OCI-LY3 (cell line): ENCODE measurements at regions not wholly inside any gene's neighbourhood (a gene's known extent, or its start where the extent isn't known, plus 50 kb on each side); places are given as distances from the start of the nearest gene placed in this dataset.
"Not testable (repeated sequence)": the region's sequence is repeated elsewhere in the genome, so short reads cannot be mapped to it uniquely, and the experiment has no call there.

Experiments
- H2AFZ ChIP-seq: fragments of 200-600, 300-600 bp; shearing (Covaris generic); 2 replicates; pipeline ENCODE4 v1.6.0; 2014; ENCODE audit warnings: antibody characterized with exemption, low read depth, low read length
- H3K27ac ChIP-seq: fragments of 200-600, 300-600 bp; sonication (generic); 2 replicates; pipeline ENCODE4 v1.5.1; 2014; ENCODE audit warnings: mild to moderate bottlenecking, low read length, moderate library complexity, mixed read lengths
- H3K27me3 ChIP-seq: fragments of 200-600, 300-600 bp; sonication (generic); 2 replicates; pipeline ENCODE4 v1.6.1; 2014; ENCODE audit warnings: low read depth, low read length, mixed read lengths
- H3K36me3 ChIP-seq: fragments of 200-600, 300-600 bp; sonication (generic); replicated peaks from 2 replicates; pipeline ENCODE3; 2014; ENCODE audit warnings: low read depth, low read length, mixed read lengths
- H3K4me1 ChIP-seq: fragments of 300-600, 200-600 bp; sonication (generic); 2 replicates; pipeline ENCODE4 v1.6.1; 2014; ENCODE audit warnings: low read length, mixed read lengths
- H3K4me2 ChIP-seq: fragments of 200-600, 300-600 bp; sonication (generic); 2 replicates; pipeline ENCODE4 v1.6.1; 2014; ENCODE audit warnings: low read length, mixed read lengths
- H3K4me3 ChIP-seq: fragments of 300-600, 200-600 bp; sonication (generic); 2 replicates; pipeline ENCODE4 v1.5.1; 2014; ENCODE audit warnings: antibody characterized with exemption, mild to moderate bottlenecking, low read length, moderate library complexity
- H3K79me2 ChIP-seq: fragments of 300-600, 200-600 bp; shearing (Covaris generic); 2 replicates; pipeline ENCODE4 v1.6.1; 2014; ENCODE audit warnings: mild to moderate bottlenecking, low read length, mixed read lengths
- H3K9ac ChIP-seq: fragments of 300-600, 200-600 bp; shearing (Covaris generic); 2 replicates; pipeline ENCODE4 v1.6.0; 2014; ENCODE audit warnings: mild to moderate bottlenecking, low read length, moderate library complexity
- H3K9me3 ChIP-seq: fragments of 200-600, 300-600 bp; shearing (Covaris generic); 2 replicates; pipeline ENCODE4 v1.6.1; 2014; ENCODE audit warnings: low read length, mixed read lengths; ENCODE audit not compliant: insufficient read depth
- H4K20me1 ChIP-seq: fragments of 200-600, 300-600 bp; sonication (generic); 2 replicates; pipeline ENCODE4 v1.6.1; 2016; ENCODE audit warnings: low read length, mixed read lengths; ENCODE audit not compliant: insufficient read depth
- EZH2phosphoT487 ChIP-seq: fragments of 200-600 bp; shearing (Covaris generic); IDR thresholded peaks from 2 replicates; pipeline ENCODE4 v1.6.1; 2018; ENCODE audit warnings: antibody characterized with exemption, mixed run types, low read depth
- TF ChIP-seq, protein P1 (sequence below): fragments of 200-600, 300-600 bp; sonication (generic); IDR thresholded peaks from 2 replicates; pipeline ENCODE4 v1.5.1; 2014; ENCODE audit warnings: antibody characterized with exemption, low read length, low read depth

DNA sequence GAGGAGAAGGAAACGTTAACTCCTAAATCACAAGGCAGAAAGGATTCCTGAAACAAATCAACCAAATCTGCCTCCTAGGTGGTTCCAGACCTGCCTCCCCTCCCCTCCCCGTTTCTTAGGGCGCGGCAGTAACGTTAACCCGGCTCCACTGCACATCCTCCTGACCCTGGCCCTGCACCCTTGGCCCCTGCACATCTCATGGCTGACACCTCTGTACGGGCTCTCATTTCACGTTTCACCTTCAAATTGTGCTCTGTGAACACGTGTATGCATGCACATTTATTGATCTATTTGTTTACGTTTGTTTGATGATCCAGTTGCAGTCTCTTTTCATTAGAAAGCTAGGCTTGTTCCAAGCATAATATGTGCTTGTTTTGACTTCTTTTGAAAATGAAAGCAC lies 358.1 kb downstream of the ADGRD1 start:
- H3K9me3 ChIP-seq, result no peaks in the 10 kb centered on the region
- H3K36me3 ChIP-seq, result no peaks in the 10 kb centered on the region
- 0 out of 2 replicates have a peak overlapping the region, but pooled peaks have one; percentile 35 for H3K4me3 ChIP-seq
- H3K79me2 ChIP-seq, result no peaks in the 10 kb centered on the region
- H3K9ac ChIP-seq, result no peak overlapping the region
- no peak overlapping the region for H2AFZ ChIP-seq
- no peak for TF ChIP-seq EZH2phosphoT487
- TF ChIP-seq, protein P1, sequence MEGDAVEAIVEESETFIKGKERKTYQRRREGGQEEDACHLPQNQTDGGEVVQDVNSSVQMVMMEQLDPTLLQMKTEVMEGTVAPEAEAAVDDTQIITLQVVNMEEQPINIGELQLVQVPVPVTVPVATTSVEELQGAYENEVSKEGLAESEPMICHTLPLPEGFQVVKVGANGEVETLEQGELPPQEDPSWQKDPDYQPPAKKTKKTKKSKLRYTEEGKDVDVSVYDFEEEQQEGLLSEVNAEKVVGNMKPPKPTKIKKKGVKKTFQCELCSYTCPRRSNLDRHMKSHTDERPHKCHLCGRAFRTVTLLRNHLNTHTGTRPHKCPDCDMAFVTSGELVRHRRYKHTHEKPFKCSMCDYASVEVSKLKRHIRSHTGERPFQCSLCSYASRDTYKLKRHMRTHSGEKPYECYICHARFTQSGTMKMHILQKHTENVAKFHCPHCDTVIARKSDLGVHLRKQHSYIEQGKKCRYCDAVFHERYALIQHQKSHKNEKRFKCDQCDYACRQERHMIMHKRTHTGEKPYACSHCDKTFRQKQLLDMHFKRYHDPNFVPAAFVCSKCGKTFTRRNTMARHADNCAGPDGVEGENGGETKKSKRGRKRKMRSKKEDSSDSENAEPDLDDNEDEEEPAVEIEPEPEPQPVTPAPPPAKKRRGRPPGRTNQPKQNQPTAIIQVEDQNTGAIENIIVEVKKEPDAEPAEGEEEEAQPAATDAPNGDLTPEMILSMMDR, result no peak
- peak overlapping the region; percentile 54 for H3K4me2 ChIP-seq
- no peaks in the 10 kb centered on the region for H4K20me1 ChIP-seq
- no peaks in the 10 kb centered on the region for H3K27me3 ChIP-seq
- no peak overlapping the region for H3K27ac ChIP-seq
- H3K4me1 ChIP-seq, result peaks cover 6% of the 10 kb centered on the region; the same call in 1 of the 2 replicates

DNA sequence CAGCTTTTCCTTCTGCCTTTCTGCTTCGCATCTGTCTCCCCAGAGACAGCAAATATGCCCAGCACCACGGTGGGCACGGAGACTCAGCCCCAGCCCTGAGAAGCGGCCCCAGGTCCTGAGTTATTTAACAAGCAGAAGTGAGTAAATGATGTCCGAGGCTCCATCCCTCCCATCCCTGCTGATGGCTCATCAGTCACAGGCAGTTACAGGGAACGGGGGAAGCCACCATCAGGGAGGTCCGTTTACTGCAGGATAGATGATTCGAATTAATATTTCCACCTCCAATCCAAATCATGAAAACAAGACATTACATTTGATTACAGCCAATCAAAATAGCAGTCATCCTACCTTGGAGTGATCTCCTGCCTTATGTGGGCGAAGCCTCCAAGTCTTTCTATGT lies 358.7 kb downstream of the ADGRD1 start:
- not testable (repeated sequence) for H4K20me1 ChIP-seq, H3K36me3 ChIP-seq, H3K27ac ChIP-seq, H3K9me3 ChIP-seq, H3K27me3 ChIP-seq, H3K4me3 ChIP-seq, H3K4me1 ChIP-seq, H3K79me2 ChIP-seq, H3K4me2 ChIP-seq, H3K9ac ChIP-seq, H2AFZ ChIP-seq

DNA sequence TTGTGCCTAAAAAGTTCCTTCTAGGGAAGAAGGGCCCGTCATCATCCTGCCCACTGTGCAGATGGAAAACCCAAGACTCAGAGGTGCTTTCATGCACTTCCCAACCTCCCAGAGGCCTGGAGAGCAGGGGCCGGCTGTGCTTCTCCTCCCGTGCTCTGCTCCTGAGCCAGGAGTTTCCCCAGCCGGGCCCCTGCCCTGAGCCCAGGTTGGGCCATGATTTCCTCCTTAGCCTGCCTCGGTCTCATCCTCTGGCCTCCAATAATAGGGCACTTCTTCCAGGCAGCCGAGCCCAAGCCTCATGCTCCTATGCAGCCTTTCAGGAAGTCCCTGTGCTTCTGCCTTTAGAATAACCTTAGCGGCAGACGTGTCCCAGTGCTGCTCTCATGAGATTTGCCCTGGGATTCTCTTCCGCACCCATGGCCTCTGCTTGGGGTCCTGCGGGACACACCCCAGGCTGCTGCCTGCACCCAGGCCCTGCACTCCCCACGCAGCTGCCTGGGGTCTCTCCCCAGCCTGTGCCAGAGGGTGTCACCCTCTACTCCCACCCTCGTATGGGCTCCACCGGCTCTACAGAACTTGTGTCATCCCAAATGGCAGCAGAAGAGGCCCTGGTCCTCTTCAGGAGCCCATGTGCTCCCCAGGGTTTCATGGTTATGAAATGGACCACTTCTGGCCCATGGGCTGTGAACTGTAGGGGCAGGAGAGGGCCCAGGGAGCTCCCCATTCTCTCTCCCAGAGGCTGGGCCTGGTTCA lies 359.3 kb downstream of the ADGRD1 start:
- H3K9me3 ChIP-seq, result 0 out of 2 replicates have a peak, but pooled peaks cover 4% of the 10 kb centered on the region
- no peak overlapping the region for H3K4me3 ChIP-seq
- H3K27me3 ChIP-seq, result no peaks in the 10 kb centered on the region
- no peaks in the 10 kb centered on the region for H3K36me3 ChIP-seq
- no peak overlapping the region for H3K27ac ChIP-seq
- no peaks in the 10 kb centered on the region for H3K79me2 ChIP-seq
- no peaks in the 10 kb centered on the region for H4K20me1 ChIP-seq
- H3K4me1 ChIP-seq, result peaks cover 6% of the 10 kb centered on the region; the same call in 1 of the 2 replicates
- no peak overlapping the region for H2AFZ ChIP-seq
- no peak for TF ChIP-seq EZH2phosphoT487
- TF ChIP-seq, protein P1, result no peak
- no peak overlapping the region for H3K4me2 ChIP-seq
- no peak overlapping the region for H3K9ac ChIP-seq

DNA sequence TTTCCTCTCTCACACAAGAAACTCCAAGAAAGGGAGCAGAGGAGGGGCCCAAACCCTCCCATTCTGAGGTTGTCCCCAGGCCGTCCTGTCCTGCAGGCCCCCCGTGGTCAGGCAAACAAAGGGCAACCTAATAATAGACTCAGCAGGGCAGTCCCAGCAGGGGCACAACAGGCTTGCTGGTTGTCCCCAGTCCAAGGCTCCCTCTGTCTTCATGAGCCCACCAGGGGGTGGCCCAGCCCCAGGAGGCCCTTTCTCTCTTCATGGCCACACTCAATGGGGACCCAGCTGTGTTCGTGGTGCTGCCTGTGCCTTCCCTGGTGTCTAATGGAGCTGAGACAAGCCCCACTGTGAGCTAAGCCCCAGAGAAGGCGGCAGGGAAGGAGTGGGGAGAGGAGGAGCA lies 359.9 kb downstream of the ADGRD1 start:
- TF ChIP-seq EZH2phosphoT487, result no peak
- TF ChIP-seq, protein P1, result no peak

More for the DNA sequence above, 359.9 kb downstream of the ADGRD1 start:
- H3K79me2 ChIP-seq, result no peaks in the 10 kb centered on the region
- no peak overlapping the region for H3K27ac ChIP-seq
- no peaks in the 10 kb centered on the region for H4K20me1 ChIP-seq
- no peak overlapping the region for H2AFZ ChIP-seq
- no peak overlapping the region for H3K4me2 ChIP-seq
- peaks cover 6% of the 10 kb centered on the region; the same call in 1 of the 2 replicates for H3K4me1 ChIP-seq
- H3K9me3 ChIP-seq, result 0 out of 2 replicates have a peak, but pooled peaks cover 5% of the 10 kb centered on the region
- no peaks in the 10 kb centered on the region for H3K36me3 ChIP-seq
- no peak overlapping the region for H3K9ac ChIP-seq
- H3K4me3 ChIP-seq, result no peak overlapping the region
- H3K27me3 ChIP-seq, result no peaks in the 10 kb centered on the region
